ENCODE measurements at regions not wholly inside any gene's neighbourhood (a gene's known extent, or its start where the extent isn't known, plus 50 kb on each side); places are given as distances from the start of the nearest gene placed in this dataset.

- no peak for TF ChIP-seq SMC3 (IDR thresholded peaks at IDR 0.05; ENCODE audit: low read depth, low read length)
- TF ChIP-seq EZH2phosphoT487 (IDR thresholded peaks at IDR 0.05; ENCODE audit: borderline replicate concordance, low read depth): no peak
- no peak for TF ChIP-seq RXRA (IDR thresholded peaks at IDR 0.05; ENCODE audit: borderline replicate concordance, low read depth)
- TF ChIP-seq CTCF (IDR thresholded peaks at IDR 0.05): no peak
- TF ChIP-seq USF2 (IDR thresholded peaks at IDR 0.05; ENCODE audit: borderline replicate concordance, low read depth, low read length): no peak
- TF ChIP-seq REST (IDR thresholded peaks at IDR 0.05; ENCODE audit: low read depth, low read length): no peak
- no peak for TF ChIP-seq NRF1 (IDR thresholded peaks at IDR 0.05; ENCODE audit: low read depth, low read length)
- TF ChIP-seq EP300 (IDR thresholded peaks at IDR 0.05; ENCODE audit: borderline replicate concordance in 1 of 2, low read depth in 1 of 2, low read length in 1 of 2): no peak
- no peak for TF ChIP-seq FOXJ3 (CRISPR knock-in tag; IDR thresholded peaks at IDR 0.05)
- TF ChIP-seq GABPA (IDR thresholded peaks at IDR 0.05; ENCODE audit: low read depth): no peak
- no peak for TF ChIP-seq CHD2 (IDR thresholded peaks at IDR 0.05; ENCODE audit: low read length, partially characterized antibody)
- no peak for TF ChIP-seq POLR2AphosphoS5 (IDR thresholded peaks at IDR 0.05; ENCODE audit: low read depth, low read length)
- TF ChIP-seq PBX3 (IDR thresholded peaks at IDR 0.05): no peak
- no peak for TF ChIP-seq NFIC (IDR thresholded peaks at IDR 0.05; ENCODE audit: borderline replicate concordance)
Measured at GRCh38 chr13:22111152-22111783, 440.4 kb downstream of the FGF9 start.

Data from SK-N-SH (cell line).